ENCODE measurements at regions not wholly inside any gene's neighbourhood (a gene's known extent, or its start where the extent isn't known, plus 50 kb on each side); places are given as distances from the start of the nearest gene placed in this dataset.

- Histone ChIP-seq H2BK120ac (ENCODE audit: insufficient read depth, low read length, poor library complexity) (no peak overlapping the region), H3K4me2 (ENCODE audit: low read length) (no peak overlapping the region), H3K4me1 (ENCODE audit: control insufficient read depth in 1 of 2, insufficient read depth in 2 of 2, low read length in 2 of 2) (no peaks in the 10 kb centered on the region), H4K8ac (ENCODE audit: low read depth, low read length) (no peak overlapping the region), H3K4ac (ENCODE audit: low read depth, low read length) (no peak overlapping the region), H3K4me3 (ENCODE audit: low read depth, low read length) (no peak overlapping the region), H3K79me2 (ENCODE audit: control insufficient read depth, insufficient read depth, low read length, poor library complexity) (no peaks in the 10 kb centered on the region), H3K18ac (ENCODE audit: low read length) (no peak overlapping the region), H4K12ac (ENCODE audit: low read depth, low read length) (no peak overlapping the region), H3K79me1 (ENCODE audit: low read length) (no peaks in the 10 kb centered on the region), H2BK12ac (ENCODE audit: low read length) (no peak overlapping the region), H3K27me3 (ENCODE audit: insufficient read depth, low read length) (no peaks in the 10 kb centered on the region), H3K14ac (ENCODE audit: low read length) (no peak overlapping the region), H2AK5ac (ENCODE audit: low read length) (no peak overlapping the region), H2BK5ac (ENCODE audit: low read depth, low read length, poor library complexity) (no peak overlapping the region), H4K91ac (ENCODE audit: low read depth, low read length) (no peak overlapping the region), H3K36me3 (ENCODE audit: control insufficient read depth in 1 of 2, insufficient read depth in 2 of 2, low read length in 2 of 2) (no peaks in the 10 kb centered on the region), H3K9ac (ENCODE audit: low read length) (no peak overlapping the region), H3K9me3 (ENCODE audit: insufficient read depth, low read depth, low read length) (no peaks in the 10 kb centered on the region), H3K27ac (ENCODE audit: low read depth, low read length) (no peak overlapping the region), H3K23ac (ENCODE audit: low read length) (no peak overlapping the region), H2AFZ (ENCODE audit: insufficient read depth, low read length, poor library complexity) (no peak overlapping the region)
- WGBS (ENCODE audit: extremely low coverage, insufficient coverage, insufficient read length): no CpG with 5 or more reads among the region's 2 CpGs
- DNase-seq: no peak
Measured at GRCh38 chr4:108540536-108540935, 79.8 kb upstream of the RPL34 start.

- H2BK5ac ChIP-seq (ENCODE audit: low read depth, low read length, poor library complexity): no peak overlapping the region
- H4K8ac ChIP-seq (ENCODE audit: low read depth, low read length): no peak overlapping the region
- no peaks in the 10 kb centered on the region for H3K9me3 ChIP-seq (ENCODE audit: insufficient read depth, low read depth, low read length)
- no peak overlapping the region for H3K14ac ChIP-seq (ENCODE audit: low read length)
- no peak overlapping the region for H3K4me2 ChIP-seq (ENCODE audit: low read length)
- no peak overlapping the region for H3K18ac ChIP-seq (ENCODE audit: low read length)
- no peak for DNase-seq
- H3K79me1 ChIP-seq (ENCODE audit: low read length): no peaks in the 10 kb centered on the region
- H2AK5ac ChIP-seq (ENCODE audit: low read length): no peak overlapping the region
- H3K23ac ChIP-seq (ENCODE audit: low read length): no peak overlapping the region
- no peak overlapping the region for H3K9ac ChIP-seq (ENCODE audit: low read length)
- no peak overlapping the region for H4K91ac ChIP-seq (ENCODE audit: low read depth, low read length)
- no peak overlapping the region for H2BK12ac ChIP-seq (ENCODE audit: low read length)
- H3K4me1 ChIP-seq (ENCODE audit: control insufficient read depth in 1 of 2, insufficient read depth in 2 of 2, low read length in 2 of 2): peaks cover 0 to 2% of the 10 kb centered on the region in 2 experiments
- H3K27ac ChIP-seq (ENCODE audit: low read depth, low read length): no peak overlapping the region
- no CpG with 5 or more reads among the region's 2 CpGs for WGBS (ENCODE audit: extremely low coverage, insufficient coverage, insufficient read length)
- no peak overlapping the region for H2AFZ ChIP-seq (ENCODE audit: insufficient read depth, low read length, poor library complexity)
- H3K79me2 ChIP-seq (ENCODE audit: control insufficient read depth, insufficient read depth, low read length, poor library complexity): no peaks in the 10 kb centered on the region
- no peak overlapping the region for H3K4ac ChIP-seq (ENCODE audit: low read depth, low read length)
- no peak overlapping the region for H4K12ac ChIP-seq (ENCODE audit: low read depth, low read length)
- H3K36me3 ChIP-seq (ENCODE audit: control insufficient read depth in 1 of 2, insufficient read depth in 2 of 2, low read length in 2 of 2): no peaks in the 10 kb centered on the region
- H3K27me3 ChIP-seq (ENCODE audit: insufficient read depth, low read length): no peaks in the 10 kb centered on the region
- no peak overlapping the region for H2BK120ac ChIP-seq (ENCODE audit: insufficient read depth, low read length, poor library complexity)
- H3K4me3 ChIP-seq (ENCODE audit: low read depth, low read length): no peak overlapping the region
Measured at GRCh38 chr4:108536577-108536976, 83.8 kb upstream of the RPL34 start.

DNA sequence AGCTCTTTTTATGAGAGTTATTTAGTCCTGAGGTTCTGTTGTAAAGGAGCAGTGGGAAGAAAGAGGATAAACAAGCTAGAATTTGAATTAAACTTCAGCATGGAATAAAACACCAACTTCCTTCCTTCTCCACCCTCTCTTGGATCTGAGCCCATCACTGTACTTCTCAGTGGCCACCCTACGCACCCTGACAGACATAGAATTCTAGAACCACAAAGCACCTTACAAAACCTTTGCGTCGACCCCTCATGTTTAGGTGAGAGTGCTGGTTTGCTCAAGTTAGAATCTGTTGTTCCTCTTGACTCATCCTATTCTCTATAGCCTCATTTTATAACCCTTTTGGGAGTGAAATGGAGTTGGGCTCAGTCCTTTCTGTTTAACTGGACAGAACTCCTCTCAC is 84.6 kb upstream of the RPL34 start:
- Histone ChIP-seq H4K91ac (ENCODE audit: low read depth, low read length) (no peak overlapping the region), H3K23ac (ENCODE audit: low read length) (no peak overlapping the region), H4K12ac (ENCODE audit: low read depth, low read length) (no peak overlapping the region), H4K8ac (ENCODE audit: low read depth, low read length) (no peak overlapping the region), H2BK5ac (ENCODE audit: low read depth, low read length, poor library complexity) (no peak overlapping the region), H3K4me1 (ENCODE audit: control insufficient read depth in 1 of 2, insufficient read depth in 2 of 2, low read length in 2 of 2) (peaks cover 0 to 4% of the 10 kb centered on the region in 2 experiments), H2BK12ac (ENCODE audit: low read length) (no peak overlapping the region), H3K27me3 (ENCODE audit: insufficient read depth, low read length) (no peaks in the 10 kb centered on the region), H3K14ac (ENCODE audit: low read length) (no peak overlapping the region), H2BK120ac (ENCODE audit: insufficient read depth, low read length, poor library complexity) (no peak overlapping the region), H3K18ac (ENCODE audit: low read length) (no peak overlapping the region), H3K79me2 (ENCODE audit: control insufficient read depth, insufficient read depth, low read length, poor library complexity) (no peaks in the 10 kb centered on the region), H3K4me3 (ENCODE audit: low read depth, low read length) (no peak overlapping the region), H3K9ac (ENCODE audit: low read length) (no peak overlapping the region), H2AFZ (ENCODE audit: insufficient read depth, low read length, poor library complexity) (no peak overlapping the region), H3K4me2 (ENCODE audit: low read length) (no peak overlapping the region), H2AK5ac (ENCODE audit: low read length) (no peak overlapping the region), H3K36me3 (ENCODE audit: control insufficient read depth in 1 of 2, insufficient read depth in 2 of 2, low read length in 2 of 2) (no peaks in the 10 kb centered on the region), H3K9me3 (ENCODE audit: insufficient read depth, low read depth, low read length) (no peaks in the 10 kb centered on the region), H3K79me1 (ENCODE audit: low read length) (no peaks in the 10 kb centered on the region), H3K4ac (ENCODE audit: low read depth, low read length) (no peak overlapping the region), H3K27ac (ENCODE audit: low read depth, low read length) (no peak overlapping the region)
- no CpG with 5 or more reads among the region's 3 CpGs for WGBS (ENCODE audit: extremely low coverage, insufficient coverage, insufficient read length)
- no peak for DNase-seq

DNA sequence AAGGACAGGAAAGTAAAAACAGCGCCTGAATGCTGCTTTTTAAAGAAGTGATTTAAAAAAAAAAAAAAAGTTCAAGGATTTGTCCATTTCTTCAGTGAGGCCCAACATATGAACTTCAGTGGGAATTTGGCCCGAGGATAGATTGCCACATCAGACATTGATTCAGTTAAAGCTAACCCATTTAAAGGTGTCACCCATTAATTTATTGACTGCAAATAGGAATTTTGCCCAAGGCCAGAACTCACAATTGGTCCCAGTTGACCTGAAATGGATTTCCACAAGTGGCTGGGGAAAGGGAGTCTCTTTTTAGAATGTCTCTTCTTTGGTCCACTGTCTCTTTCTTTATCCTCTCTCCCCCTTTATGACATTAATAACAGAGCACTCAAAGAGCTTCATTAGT is 86.5 kb upstream of the RPL34 start:
- Histone ChIP-seq H4K91ac (ENCODE audit: low read depth, low read length) (no peak overlapping the region), H3K9me3 (ENCODE audit: insufficient read depth, low read depth, low read length) (no peaks in the 10 kb centered on the region), H3K4me3 (ENCODE audit: low read depth, low read length) (no peak overlapping the region), H3K27ac (ENCODE audit: low read depth, low read length) (no peak overlapping the region), H3K14ac (ENCODE audit: low read length) (no peak overlapping the region), H3K4ac (ENCODE audit: low read depth, low read length) (no peak overlapping the region), H3K27me3 (ENCODE audit: insufficient read depth, low read length) (no peaks in the 10 kb centered on the region), H3K79me1 (ENCODE audit: low read length) (no peaks in the 10 kb centered on the region), H2BK12ac (ENCODE audit: low read length) (no peak overlapping the region), H3K4me1 (ENCODE audit: control insufficient read depth in 1 of 2, insufficient read depth in 2 of 2, low read length in 2 of 2) (peaks cover 0 to 4% of the 10 kb centered on the region in 2 experiments), H3K23ac (ENCODE audit: low read length) (no peak overlapping the region), H3K36me3 (ENCODE audit: control insufficient read depth in 1 of 2, insufficient read depth in 2 of 2, low read length in 2 of 2) (no peaks in the 10 kb centered on the region), H2AK5ac (ENCODE audit: low read length) (no peak overlapping the region), H4K8ac (ENCODE audit: low read depth, low read length) (no peak overlapping the region), H4K12ac (ENCODE audit: low read depth, low read length) (no peak overlapping the region), H2BK120ac (ENCODE audit: insufficient read depth, low read length, poor library complexity) (no peak overlapping the region), H3K9ac (ENCODE audit: low read length) (no peak overlapping the region), H3K79me2 (ENCODE audit: control insufficient read depth, insufficient read depth, low read length, poor library complexity) (no peaks in the 10 kb centered on the region), H2BK5ac (ENCODE audit: low read depth, low read length, poor library complexity) (no peak overlapping the region), H3K18ac (ENCODE audit: low read length) (no peak overlapping the region), H2AFZ (ENCODE audit: insufficient read depth, low read length, poor library complexity) (no peak overlapping the region), H3K4me2 (ENCODE audit: low read length) (no peak overlapping the region)
- no peak for DNase-seq
- WGBS (ENCODE audit: extremely low coverage, insufficient coverage, insufficient read length): no CpG with 5 or more reads among the region's 2 CpGs

All from trophoblast cell (in vitro differentiated cells and primary cell).